GM21423 (cell line): ENCODE measurements at regions not wholly inside any gene's neighbourhood (a gene's known extent, or its start where the extent isn't known, plus 50 kb on each side); places are given as distances from the start of the nearest gene placed in this dataset.

Experiments used
- ATAC-seq: cut with Tn5 transposase; IDR thresholded peaks from one replicate; pipeline ENCODE4 v1.9.1; 2021; ENCODE audit warnings: mild to moderate bottlenecking, moderate library complexity; ENCODE audit not compliant: unreplicated experiment

DNA sequence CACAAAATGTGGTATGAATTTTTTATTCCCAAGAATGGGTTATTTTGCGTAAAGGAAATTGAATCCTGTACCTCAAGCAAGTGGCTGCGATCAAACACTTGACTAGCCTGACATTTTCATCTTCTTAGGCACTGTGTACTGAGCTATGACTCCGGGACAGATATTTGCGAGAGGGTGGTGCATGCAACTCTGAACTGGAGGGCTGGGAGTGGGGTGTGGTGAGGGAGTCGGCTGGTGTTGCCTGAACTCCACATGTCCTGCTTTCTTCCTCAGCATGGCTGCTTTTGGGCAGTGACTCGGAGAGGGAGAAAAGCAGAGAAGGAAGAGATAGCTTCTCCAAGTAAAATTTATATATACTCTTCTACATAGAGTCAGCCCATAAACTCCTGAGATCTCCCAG lies 68.5 kb upstream of the GATB start:
- ATAC-seq, result no peak

DNA sequence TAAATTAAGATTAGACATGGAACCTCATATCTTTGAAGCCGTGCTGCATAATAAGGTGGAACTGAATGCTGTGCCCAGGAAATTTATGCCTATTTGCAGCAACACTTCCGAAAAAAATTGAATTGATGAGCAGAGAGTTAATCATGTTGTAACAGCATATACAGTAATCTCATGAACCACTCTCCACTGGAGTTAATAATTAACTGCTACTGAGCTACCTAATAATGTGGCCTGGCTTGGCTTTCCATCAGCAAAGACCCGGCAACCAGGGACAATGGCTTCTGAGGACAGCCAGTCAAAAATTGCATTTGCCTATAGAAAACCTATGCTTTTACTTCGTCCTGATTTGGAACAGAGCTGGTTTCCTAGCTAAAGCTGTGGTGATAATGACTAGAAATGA lies 63.8 kb upstream of the GATB start:
- no peak for ATAC-seq

- ATAC-seq, result no peak
Observed at GRCh38 chr4:151822331-151822730, 61.5 kb upstream of the GATB start.

DNA sequence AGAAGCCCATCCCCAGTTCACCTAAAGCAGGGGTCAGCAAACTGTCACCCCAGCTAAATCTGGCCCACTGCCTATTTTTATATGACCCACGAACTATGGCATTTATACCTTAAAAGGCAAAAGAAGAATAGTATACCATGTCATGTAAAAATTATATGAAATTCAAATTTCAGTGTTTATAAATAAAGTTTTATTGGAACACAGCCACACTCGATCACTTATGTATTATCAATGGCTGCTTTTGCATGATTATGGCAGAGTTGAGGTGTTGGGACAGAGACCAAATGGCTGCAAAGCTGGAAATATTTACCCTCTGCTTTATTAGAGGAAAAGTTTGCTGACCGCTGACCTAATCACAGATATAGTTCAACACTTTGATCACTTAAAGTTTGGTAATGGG lies 59.2 kb upstream of the GATB start:
- no peak for ATAC-seq

GRCh38 chr4:151811403-151811802 lies 50.6 kb upstream of the GATB start:
- ATAC-seq, result no peak
